ENCODE measurements at regions not wholly inside any gene's neighbourhood (a gene's known extent, or its start where the extent isn't known, plus 50 kb on each side); places are given as distances from the start of the nearest gene placed in this dataset.

DNA sequence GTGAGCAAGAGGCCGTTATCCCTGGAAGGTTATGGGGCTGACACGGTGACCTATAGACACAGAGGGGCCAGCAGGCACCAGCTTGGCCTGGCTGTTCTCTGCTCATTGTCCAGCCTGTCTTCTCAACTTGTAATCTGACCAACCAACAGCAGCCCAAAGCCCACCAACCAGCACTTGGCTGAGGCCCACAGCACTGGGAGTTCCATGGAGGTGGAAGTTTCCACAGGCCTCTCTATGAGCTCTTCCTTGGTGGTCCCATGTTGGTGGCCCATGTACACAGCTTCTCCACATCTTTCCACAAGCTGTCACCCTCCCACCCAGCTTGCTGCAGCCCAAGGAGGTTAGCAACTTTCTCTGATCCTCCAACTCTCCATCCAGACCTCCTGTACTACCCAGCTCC, 56.2 kb upstream of the KLHL31 start:
- WGBS, 2 donors (ENCODE audit: extremely low coverage in 2 of 2, insufficient read length in 2 of 2, insufficient replicate concordance in 1 of 2) = no CpG with 5 or more reads among the region's 2 CpGs
- no peaks in the 10 kb centered on the region for H3K27me3 ChIP-seq (ENCODE audit: control insufficient read depth in 3 of 3, insufficient read depth in 3 of 3, low read depth in 1 of 3, low read length in 3 of 3)

GRCh38 chr6:53718597-53719460, 53.3 kb upstream of the KLHL31 start:
- H4K8ac ChIP-seq (ENCODE audit: low read depth, low read length) = no peak overlapping the region
- DNase-seq (ENCODE audit: low spot score) = peak; percentile 59
- WGBS, 2 donors (ENCODE audit: extremely low coverage in 2 of 2, insufficient read length in 2 of 2, insufficient replicate concordance in 1 of 2) = no CpG with 5 or more reads among the region's 9 CpGs

More for the DNA sequence above, 56.2 kb upstream of the KLHL31 start:
- H3K18ac ChIP-seq (ENCODE audit: low read length) = peak overlapping the region; percentile 56
- no peak overlapping the region for H3K23ac ChIP-seq (ENCODE audit: low read depth, low read length, poor library complexity)
- no peaks in the 10 kb centered on the region for H3K79me1 ChIP-seq (ENCODE audit: low read depth, low read length)
- no peak overlapping the region for H4K8ac ChIP-seq (ENCODE audit: low read depth, low read length)
- H4K91ac ChIP-seq (ENCODE audit: low read depth, low read length, poor library complexity) = no peak overlapping the region
- H3K4me3 ChIP-seq (ENCODE audit: low read length in 2 of 2) = no peak overlapping the region
- H3K36me3 ChIP-seq (replicated peaks in 1 of 2; ENCODE audit: control insufficient read depth in 2 of 2, insufficient read depth in 2 of 2, low read length in 2 of 2) = no peaks in the 10 kb centered on the region
- H2AFZ ChIP-seq (ENCODE audit: low read length) = no peak overlapping the region
- H2BK12ac ChIP-seq (ENCODE audit: low read length) = no peak overlapping the region
- H3K4ac ChIP-seq (ENCODE audit: low read length) = no peak overlapping the region
- no peak overlapping the region for H3K9ac ChIP-seq (ENCODE audit: low read depth, low read length, poor library complexity)
- no peak overlapping the region for H3K14ac ChIP-seq (ENCODE audit: low read length)
- H3K9me3 ChIP-seq (replicated peaks in 1 of 2; ENCODE audit: control insufficient read depth in 2 of 2, insufficient read depth in 1 of 2, low read depth in 1 of 2, low read length in 2 of 2) = no peaks in the 10 kb centered on the region
- H2BK15ac ChIP-seq (ENCODE audit: low read length) = no peak overlapping the region
- H3K4me2 ChIP-seq (ENCODE audit: insufficient read depth, low read length, poor library complexity, severe bottlenecking) = no peak overlapping the region
- peaks cover 0 to 3% of the 10 kb centered on the region in 2 donors for H3K4me1 ChIP-seq (ENCODE audit: control insufficient read depth in 2 of 2, insufficient read depth in 1 of 2, low read depth in 1 of 2, low read length in 2 of 2)
- DNase-seq (ENCODE audit: low spot score) = no peak
- H3K27ac ChIP-seq (replicated peaks; ENCODE audit: low read length) = no peak overlapping the region
- H2BK5ac ChIP-seq (ENCODE audit: low read length) = no peak overlapping the region
- H2AK5ac ChIP-seq (ENCODE audit: low read depth, low read length) = no peak overlapping the region
- no peak overlapping the region for H2BK120ac ChIP-seq (ENCODE audit: low read depth, low read length)

GRCh38 chr6:53717566-53717965, 52.0 kb upstream of the KLHL31 start:
- WGBS, 2 donors (ENCODE audit: extremely low coverage in 2 of 2, insufficient read length in 2 of 2, insufficient replicate concordance in 1 of 2) = no CpG with 5 or more reads among the region's 1 CpG
- Histone ChIP-seq H2BK120ac (ENCODE audit: low read depth, low read length) (no peak overlapping the region), H4K91ac (ENCODE audit: low read depth, low read length, poor library complexity) (no peak overlapping the region), H3K4me1 (ENCODE audit: control insufficient read depth in 2 of 2, insufficient read depth in 1 of 2, low read depth in 1 of 2, low read length in 2 of 2) (no peaks in the 10 kb centered on the region), H3K4me2 (ENCODE audit: insufficient read depth, low read length, poor library complexity, severe bottlenecking) (no peak overlapping the region), H3K27me3 (ENCODE audit: control insufficient read depth in 3 of 3, insufficient read depth in 3 of 3, low read depth in 1 of 3, low read length in 3 of 3) (peaks cover 0 to under 1% (median 0%) of the 10 kb centered on the region in 3 experiments), H3K14ac (ENCODE audit: low read length) (no peak overlapping the region), H3K79me1 (ENCODE audit: low read depth, low read length) (no peaks in the 10 kb centered on the region), H3K4ac (ENCODE audit: low read length) (no peak overlapping the region), H2BK15ac (ENCODE audit: low read length) (no peak overlapping the region), H3K9me3 (replicated peaks in 1 of 2; ENCODE audit: control insufficient read depth in 2 of 2, insufficient read depth in 1 of 2, low read depth in 1 of 2, low read length in 2 of 2) (no peaks in the 10 kb centered on the region), H3K36me3 (replicated peaks in 1 of 2; ENCODE audit: control insufficient read depth in 2 of 2, insufficient read depth in 2 of 2, low read length in 2 of 2) (no peaks in the 10 kb centered on the region), H3K27ac (replicated peaks; ENCODE audit: low read length) (no peak overlapping the region), H3K9ac (ENCODE audit: low read depth, low read length, poor library complexity) (no peak overlapping the region), H3K4me3 (ENCODE audit: low read length in 2 of 2) (no peak overlapping the region), H2BK5ac (ENCODE audit: low read length) (no peak overlapping the region), H2AFZ (ENCODE audit: low read length) (no peak overlapping the region), H2AK5ac (ENCODE audit: low read depth, low read length) (no peak overlapping the region), H4K8ac (ENCODE audit: low read depth, low read length) (no peak overlapping the region), H2BK12ac (ENCODE audit: low read length) (no peak overlapping the region), H3K23ac (ENCODE audit: low read depth, low read length, poor library complexity) (no peak overlapping the region), H3K18ac (ENCODE audit: low read length) (no peak overlapping the region)
- DNase-seq (ENCODE audit: low spot score) = no peak

More at GRCh38 chr6:53718597-53719460, 53.3 kb upstream of the KLHL31 start:
- H3K14ac ChIP-seq (ENCODE audit: low read length) = no peak overlapping the region
- H2BK15ac ChIP-seq (ENCODE audit: low read length) = no peak overlapping the region
- no peaks in the 10 kb centered on the region for H3K4me1 ChIP-seq (ENCODE audit: control insufficient read depth in 2 of 2, insufficient read depth in 1 of 2, low read depth in 1 of 2, low read length in 2 of 2)
- H3K4me2 ChIP-seq (ENCODE audit: insufficient read depth, low read length, poor library complexity, severe bottlenecking) = no peak overlapping the region
- no peak overlapping the region for H3K4ac ChIP-seq (ENCODE audit: low read length)
- no peak overlapping the region for H3K4me3 ChIP-seq (ENCODE audit: low read length in 2 of 2)
- no peak overlapping the region for H3K27ac ChIP-seq (replicated peaks; ENCODE audit: low read length)
- no peaks in the 10 kb centered on the region for H3K79me1 ChIP-seq (ENCODE audit: low read depth, low read length)
- H3K27me3 ChIP-seq (ENCODE audit: control insufficient read depth in 3 of 3, insufficient read depth in 3 of 3, low read depth in 1 of 3, low read length in 3 of 3) = no peaks in the 10 kb centered on the region
- no peak overlapping the region for H3K18ac ChIP-seq (ENCODE audit: low read length)
- H2AFZ ChIP-seq (ENCODE audit: low read length) = no peak overlapping the region
- H2BK12ac ChIP-seq (ENCODE audit: low read length) = no peak overlapping the region
- no peak overlapping the region for H3K23ac ChIP-seq (ENCODE audit: low read depth, low read length, poor library complexity)
- H3K36me3 ChIP-seq (replicated peaks in 1 of 2; ENCODE audit: control insufficient read depth in 2 of 2, insufficient read depth in 2 of 2, low read length in 2 of 2) = no peaks in the 10 kb centered on the region
- H3K9ac ChIP-seq (ENCODE audit: low read depth, low read length, poor library complexity) = no peak overlapping the region
- H4K91ac ChIP-seq (ENCODE audit: low read depth, low read length, poor library complexity) = no peak overlapping the region
- no peak overlapping the region for H2BK5ac ChIP-seq (ENCODE audit: low read length)
- no peaks in the 10 kb centered on the region for H3K9me3 ChIP-seq (replicated peaks in 1 of 2; ENCODE audit: control insufficient read depth in 2 of 2, insufficient read depth in 1 of 2, low read depth in 1 of 2, low read length in 2 of 2)
- no peak overlapping the region for H2BK120ac ChIP-seq (ENCODE audit: low read depth, low read length)
- H2AK5ac ChIP-seq (ENCODE audit: low read depth, low read length) = no peak overlapping the region

DNA sequence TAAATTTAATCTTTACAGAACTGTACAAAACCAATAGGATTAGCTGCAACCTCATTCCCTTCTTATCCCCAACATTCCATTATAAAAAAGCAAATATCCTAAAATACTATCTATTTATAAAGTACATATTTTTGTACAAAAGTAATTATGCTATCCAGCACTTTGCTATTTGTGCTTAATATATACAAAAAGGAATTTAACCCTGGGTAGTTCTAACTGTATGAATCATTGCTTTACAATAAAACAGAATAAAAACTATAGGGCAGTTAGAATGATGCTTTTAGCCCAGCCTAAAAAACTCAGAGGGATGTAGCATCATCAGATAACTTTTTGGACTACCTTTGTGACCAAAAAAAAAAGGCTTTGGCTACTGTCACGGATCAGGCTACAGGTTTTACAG, 49.9 kb upstream of the KLHL31 start:
- no CpG with 5 or more reads among the region's 1 CpG for WGBS, 2 donors (ENCODE audit: extremely low coverage in 2 of 2, insufficient read length in 2 of 2, insufficient replicate concordance in 1 of 2)
- Histone ChIP-seq H2BK15ac (ENCODE audit: low read length) (no peak overlapping the region), H4K91ac (ENCODE audit: low read depth, low read length, poor library complexity) (no peak overlapping the region), H2BK120ac (ENCODE audit: low read depth, low read length) (no peak overlapping the region), H3K36me3 (replicated peaks in 1 of 2; ENCODE audit: control insufficient read depth in 2 of 2, insufficient read depth in 2 of 2, low read length in 2 of 2) (no peaks in the 10 kb centered on the region), H3K4ac (ENCODE audit: low read length) (no peak overlapping the region), H2AFZ (ENCODE audit: low read length) (no peak overlapping the region), H3K18ac (ENCODE audit: low read length) (no peak overlapping the region), H3K27ac (replicated peaks; ENCODE audit: low read length) (no peak overlapping the region), H3K4me3 (ENCODE audit: low read length in 2 of 2) (no peak overlapping the region), H3K9ac (ENCODE audit: low read depth, low read length, poor library complexity) (no peak overlapping the region), H2AK5ac (ENCODE audit: low read depth, low read length) (no peak overlapping the region), H2BK5ac (ENCODE audit: low read length) (no peak overlapping the region), H3K14ac (ENCODE audit: low read length) (no peak overlapping the region), H3K27me3 (ENCODE audit: control insufficient read depth in 3 of 3, insufficient read depth in 3 of 3, low read depth in 1 of 3, low read length in 3 of 3) (peaks cover 0 to 7% (median 0%) of the 10 kb centered on the region in 3 experiments), H3K23ac (ENCODE audit: low read depth, low read length, poor library complexity) (no peak overlapping the region), H2BK12ac (ENCODE audit: low read length) (no peak overlapping the region), H3K4me1 (ENCODE audit: control insufficient read depth in 2 of 2, insufficient read depth in 1 of 2, low read depth in 1 of 2, low read length in 2 of 2) (no peaks in the 10 kb centered on the region), H3K9me3 (replicated peaks in 1 of 2; ENCODE audit: control insufficient read depth in 2 of 2, insufficient read depth in 1 of 2, low read depth in 1 of 2, low read length in 2 of 2) (no peaks in the 10 kb centered on the region), H4K8ac (ENCODE audit: low read depth, low read length) (no peak overlapping the region), H3K79me1 (ENCODE audit: low read depth, low read length) (no peaks in the 10 kb centered on the region), H3K4me2 (ENCODE audit: insufficient read depth, low read length, poor library complexity, severe bottlenecking) (no peak overlapping the region)
- no peak for DNase-seq (ENCODE audit: low spot score)
